ENCODE measurements at regions not wholly inside any gene's neighbourhood (a gene's known extent, or its start where the extent isn't known, plus 50 kb on each side); places are given as distances from the start of the nearest gene placed in this dataset.

DNA sequence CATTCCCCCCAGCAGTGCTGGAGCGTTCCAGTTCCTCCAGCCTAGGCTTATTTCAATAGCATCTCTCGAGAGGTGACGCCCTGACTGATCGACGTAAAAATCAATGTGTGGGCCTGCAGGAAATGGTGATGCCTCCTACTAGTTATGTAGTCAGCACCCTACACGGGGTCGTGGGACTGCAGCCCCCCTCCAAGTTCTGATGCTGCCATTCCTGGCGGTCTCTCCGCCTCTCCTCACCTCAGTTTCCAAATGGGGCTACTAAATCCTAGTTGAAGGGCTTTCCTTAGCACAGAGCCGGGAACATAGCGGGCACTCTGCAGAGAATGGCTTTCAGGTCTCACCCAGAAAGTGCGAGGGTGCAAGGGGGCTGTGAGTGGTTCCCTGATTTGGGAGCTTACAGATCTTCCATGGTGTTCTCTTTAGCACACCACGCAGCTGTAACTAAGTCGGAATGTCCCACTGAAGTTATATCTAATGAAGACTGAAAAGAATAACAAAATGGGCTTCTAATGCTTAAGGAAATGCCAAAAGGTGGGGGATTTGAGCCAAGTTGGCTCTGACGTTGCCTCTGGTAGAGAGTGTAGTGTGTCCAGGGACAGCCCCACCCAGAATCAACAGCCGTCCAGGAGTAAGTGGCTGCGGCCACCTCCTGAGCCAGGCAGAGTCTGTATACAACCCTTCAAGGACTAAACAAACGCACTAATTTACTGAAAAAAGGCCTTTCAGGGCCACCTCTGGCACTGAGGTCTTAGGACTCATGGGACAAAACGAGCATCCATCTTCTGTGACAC is 299.7 kb upstream of the FOXF1 start:
- TF ChIP-seq POLR2AphosphoS5 (IDR thresholded peaks at IDR 0.05; ENCODE audit: low read depth, low read length) (no peak), SPI1 (IDR thresholded peaks at IDR 0.05; ENCODE audit: low read depth, low read length) (no peak)
